ENCODE measurements at regions not wholly inside any gene's neighbourhood (a gene's known extent, or its start where the extent isn't known, plus 50 kb on each side); places are given as distances from the start of the nearest gene placed in this dataset.

GRCh38 chr20:10962937-10963336 is 289.1 kb upstream of the JAG1 start:
- TF ChIP-seq CTCF (IDR thresholded peaks at IDR 0.05) (no peak), EZH2 (IDR thresholded peaks at IDR 0.05) (no peak), EZH2phosphoT487 (IDR thresholded peaks at IDR 0.05) (no peak)
